ENCODE measurements at regions not wholly inside any gene's neighbourhood (a gene's known extent, or its start where the extent isn't known, plus 50 kb on each side); places are given as distances from the start of the nearest gene placed in this dataset.
"Not testable (repeated sequence)": the region's sequence is repeated elsewhere in the genome, so short reads cannot be mapped to it uniquely, and the experiment has no call there.

DNA sequence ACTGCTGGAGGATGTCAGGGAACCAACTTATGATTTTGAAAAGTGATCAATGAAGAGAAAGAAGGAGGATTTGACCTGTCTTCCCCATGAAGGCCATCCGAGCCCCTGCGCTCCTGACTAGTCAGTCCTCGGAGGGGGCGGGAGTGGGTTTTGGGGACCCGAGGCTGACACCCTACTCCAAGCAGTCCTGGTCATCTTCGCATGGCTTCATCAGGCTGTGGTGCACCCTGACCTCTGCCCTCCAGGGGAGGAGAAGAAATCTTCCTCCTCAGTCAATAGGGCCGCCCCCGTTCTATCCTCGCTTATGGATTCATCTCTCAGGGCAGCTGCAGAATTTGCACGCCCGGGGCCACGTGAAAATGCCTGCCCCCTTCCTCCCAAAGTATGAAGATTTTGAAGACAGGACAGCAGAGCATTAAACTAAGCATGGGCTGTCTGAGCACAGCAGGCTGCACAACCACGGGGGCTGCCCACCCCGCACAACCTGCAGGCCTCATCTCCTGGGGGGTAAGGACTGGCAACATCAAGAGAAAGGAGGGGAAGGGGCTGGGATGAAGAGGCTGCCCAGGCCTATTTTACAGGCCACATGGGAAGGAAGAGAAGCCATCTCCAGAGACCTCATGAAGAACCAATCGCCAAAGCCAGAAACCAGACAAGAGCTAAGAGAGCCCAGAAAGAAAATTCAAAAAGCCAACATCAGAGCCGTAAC is 138.1 kb upstream of the PHACTR3 start:
- H3K27me3 ChIP-seq, result no peaks in the 10 kb centered on the region
- H3K36me3 ChIP-seq, result no peaks in the 10 kb centered on the region
- DNase-seq, result no peak
- no peaks in the 10 kb centered on the region for H3K9me3 ChIP-seq
- H3K4me3 ChIP-seq, result no peak overlapping the region

DNA sequence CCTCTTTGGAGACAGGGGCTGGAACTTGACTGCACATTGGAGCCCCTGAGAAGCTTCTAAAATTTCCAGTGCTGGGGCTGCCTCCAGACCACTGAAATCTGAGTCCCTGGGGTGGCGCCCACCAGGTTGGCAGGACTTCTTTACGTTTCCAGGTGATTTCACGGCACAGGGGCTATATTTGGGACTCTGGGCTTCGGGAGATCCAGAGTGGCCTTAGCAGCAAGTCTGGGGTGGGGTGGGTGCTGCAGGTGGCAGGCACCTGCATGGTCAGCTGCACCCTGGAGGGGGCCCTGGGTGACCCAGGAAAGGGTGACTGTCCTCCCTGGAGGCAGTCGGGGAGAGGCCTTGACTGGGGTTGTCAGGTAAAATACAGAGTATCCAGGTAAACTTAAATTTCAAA is 135.5 kb upstream of the PHACTR3 start:
- DNase-seq, result no peak
- Histone ChIP-seq H3K36me3 (no peaks in the 10 kb centered on the region), H3K4me3 (no peak overlapping the region), H3K9me3 (no peaks in the 10 kb centered on the region), H3K27me3 (no peaks in the 10 kb centered on the region)

DNA sequence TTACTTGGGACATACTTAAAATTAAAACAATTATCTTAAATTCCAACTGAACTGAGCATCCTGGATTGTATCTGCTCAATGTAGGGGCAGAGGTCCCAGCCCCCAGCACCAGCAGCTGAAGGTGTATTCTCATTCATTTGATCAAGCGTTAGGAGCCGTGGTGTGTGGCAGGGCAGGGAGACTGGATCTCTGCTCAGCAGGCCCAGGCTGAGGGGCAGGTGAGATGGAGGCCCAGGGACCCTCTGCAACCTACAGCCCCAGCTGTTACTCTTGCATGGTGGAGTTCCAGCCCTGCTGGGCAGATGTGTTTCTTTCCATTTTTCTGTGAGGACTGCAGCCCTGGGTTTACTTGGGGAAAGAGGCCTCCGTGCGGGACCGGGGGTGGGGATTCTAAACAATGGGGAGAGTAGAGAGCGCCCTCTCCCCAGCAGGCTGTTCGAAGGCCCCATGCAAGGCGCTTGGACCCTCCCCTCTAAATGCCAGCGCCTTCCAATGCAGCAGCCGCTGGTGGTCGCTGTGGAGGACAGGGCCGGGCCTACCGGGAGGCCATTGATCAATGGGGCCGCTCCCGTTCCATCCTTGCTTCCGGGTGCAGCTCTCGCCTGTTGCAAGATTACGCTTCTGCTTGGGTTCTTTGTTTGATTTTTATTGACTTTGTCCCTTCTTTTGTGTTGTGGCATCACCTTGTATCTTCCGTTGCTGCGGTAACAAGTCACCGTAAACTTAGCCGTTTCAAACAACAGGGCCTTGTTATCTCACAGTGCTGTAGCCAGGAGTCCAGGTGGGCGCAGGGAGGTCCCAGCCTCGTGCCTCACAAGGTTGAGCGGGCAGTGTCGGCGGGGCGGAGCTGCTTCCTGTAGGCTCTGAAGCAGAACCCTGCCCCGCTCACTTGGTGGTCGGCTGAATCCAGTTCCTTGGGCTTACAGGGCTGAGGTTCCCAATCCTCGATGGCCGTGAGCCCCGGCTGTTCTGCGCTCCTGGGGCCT is 134.8 kb upstream of the PHACTR3 start:
- H3K9me3 ChIP-seq, result no peaks in the 10 kb centered on the region
- no peak for DNase-seq
- no peaks in the 10 kb centered on the region for H3K27me3 ChIP-seq
- no peaks in the 10 kb centered on the region for H3K36me3 ChIP-seq
- no peak overlapping the region for H3K4me3 ChIP-seq

DNA sequence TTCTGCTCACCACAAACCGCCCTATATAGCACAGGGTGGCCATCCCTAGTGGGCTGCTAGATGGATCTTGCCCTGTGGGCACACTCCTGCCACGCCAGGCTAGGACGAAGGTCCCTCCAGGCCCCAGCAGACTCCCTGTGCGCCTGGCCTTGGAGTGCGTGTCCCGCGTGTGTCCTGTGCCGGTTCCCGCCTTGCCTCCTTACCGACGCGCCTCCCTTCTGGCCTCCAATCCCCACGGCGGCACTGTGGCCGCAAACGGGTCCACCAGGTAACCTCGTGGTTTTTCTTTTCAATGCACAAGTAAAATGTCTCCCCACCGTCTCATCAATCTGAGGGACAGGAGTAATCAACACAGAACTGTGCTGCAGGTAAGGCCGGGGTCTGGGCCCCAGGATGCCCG is 133.8 kb upstream of the PHACTR3 start:
- Histone ChIP-seq H3K4me3 (no peak overlapping the region), H3K9me3 (no peaks in the 10 kb centered on the region), H3K36me3 (no peaks in the 10 kb centered on the region), H3K27me3 (no peaks in the 10 kb centered on the region)
- DNase-seq, result no peak

DNA sequence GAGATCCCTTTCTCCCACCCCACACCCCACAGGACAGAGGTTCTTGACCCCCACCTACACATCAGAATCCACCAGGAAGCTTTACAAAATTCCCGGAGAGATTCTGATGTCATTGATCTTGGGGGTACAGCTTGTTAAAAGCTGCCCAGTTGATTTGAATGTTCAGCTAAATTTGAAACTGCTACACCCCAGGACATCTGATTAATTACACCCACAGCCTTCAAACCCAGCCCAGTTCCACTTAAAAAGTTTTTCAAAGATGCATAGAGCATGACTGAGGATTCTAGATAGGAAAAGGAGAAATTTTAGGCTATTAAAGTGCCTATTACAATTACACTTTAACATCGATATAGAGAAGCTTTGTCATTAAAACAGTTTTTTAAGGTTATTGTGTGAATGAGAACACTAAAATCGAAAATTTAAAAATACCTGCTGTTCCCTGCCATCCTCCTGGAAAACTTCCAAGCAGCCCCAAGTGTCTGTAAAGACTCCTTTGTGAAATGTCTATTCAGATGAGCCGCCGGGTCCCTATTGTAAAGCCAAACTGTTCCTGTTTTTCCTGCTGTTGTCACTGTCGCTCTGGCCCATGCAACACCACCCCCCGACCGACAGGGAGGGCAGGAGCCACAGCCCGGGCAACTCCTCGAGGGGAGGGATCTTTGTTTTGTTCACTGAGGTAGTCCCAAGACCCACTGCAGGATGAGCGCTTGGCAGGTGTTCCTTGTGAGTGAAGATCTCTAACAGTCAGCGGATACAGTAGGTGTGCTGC is 132.5 kb upstream of the PHACTR3 start:
- no peak overlapping the region for H3K4me3 ChIP-seq
- no peaks in the 10 kb centered on the region for H3K9me3 ChIP-seq
- DNase-seq, result no peak
- H3K27me3 ChIP-seq, result 0 out of 2 replicates have a peak, but pooled peaks cover 3% of the 10 kb centered on the region
- H3K36me3 ChIP-seq, result no peaks in the 10 kb centered on the region

DNA sequence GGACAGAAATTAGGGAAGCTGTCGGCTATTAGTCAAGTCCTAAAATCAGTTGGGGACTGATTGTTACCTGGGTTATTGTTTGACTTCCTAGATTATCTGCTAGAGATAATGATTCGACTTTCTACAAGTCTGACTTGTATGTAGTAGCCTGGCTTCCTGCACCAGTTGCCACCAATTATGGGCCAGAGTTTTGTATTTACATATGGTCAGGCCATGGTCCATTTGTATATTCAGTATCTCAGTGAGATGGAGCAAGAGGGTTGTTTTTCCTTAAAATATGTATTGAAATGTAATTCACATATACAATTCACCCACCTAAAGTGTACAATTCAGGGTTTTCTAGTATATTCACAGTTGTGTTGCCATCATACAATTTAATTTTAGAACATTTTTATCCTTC is 130.6 kb upstream of the PHACTR3 start:
- H3K4me3 ChIP-seq, result no peak overlapping the region

DNA sequence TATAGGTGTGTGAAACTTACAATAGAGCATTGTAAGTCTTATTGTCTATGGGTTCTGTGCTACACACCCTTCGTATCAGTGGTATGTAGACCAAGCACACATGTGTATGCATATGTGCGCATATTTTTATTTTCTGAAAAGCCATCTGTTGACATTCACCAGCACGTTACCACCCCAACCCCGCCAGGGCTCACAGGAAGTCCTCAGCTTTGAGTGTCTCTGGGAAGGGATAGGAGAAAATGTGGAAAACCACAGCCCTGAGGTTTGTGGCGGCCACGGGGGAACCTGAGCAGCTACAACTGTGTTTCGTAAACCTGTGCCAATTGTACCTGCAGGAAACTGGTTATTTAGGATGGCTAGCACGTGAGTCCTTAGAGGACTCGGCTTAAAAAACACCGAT is 123.3 kb upstream of the PHACTR3 start:
- H3K27me3 ChIP-seq, result peaks cover 18% of the 10 kb centered on the region
- DNase-seq, result no peak
- H3K9me3 ChIP-seq, result no peaks in the 10 kb centered on the region
- no peaks in the 10 kb centered on the region for H3K36me3 ChIP-seq
- H3K4me3 ChIP-seq, result no peak overlapping the region

More for the DNA sequence above, 130.6 kb upstream of the PHACTR3 start:
- Histone ChIP-seq H3K36me3 (no peaks in the 10 kb centered on the region), H3K27me3 (peaks cover 8% of the 10 kb centered on the region; the same call in 1 of the 2 replicates), H3K9me3 (no peaks in the 10 kb centered on the region)
- no peak for DNase-seq

DNA sequence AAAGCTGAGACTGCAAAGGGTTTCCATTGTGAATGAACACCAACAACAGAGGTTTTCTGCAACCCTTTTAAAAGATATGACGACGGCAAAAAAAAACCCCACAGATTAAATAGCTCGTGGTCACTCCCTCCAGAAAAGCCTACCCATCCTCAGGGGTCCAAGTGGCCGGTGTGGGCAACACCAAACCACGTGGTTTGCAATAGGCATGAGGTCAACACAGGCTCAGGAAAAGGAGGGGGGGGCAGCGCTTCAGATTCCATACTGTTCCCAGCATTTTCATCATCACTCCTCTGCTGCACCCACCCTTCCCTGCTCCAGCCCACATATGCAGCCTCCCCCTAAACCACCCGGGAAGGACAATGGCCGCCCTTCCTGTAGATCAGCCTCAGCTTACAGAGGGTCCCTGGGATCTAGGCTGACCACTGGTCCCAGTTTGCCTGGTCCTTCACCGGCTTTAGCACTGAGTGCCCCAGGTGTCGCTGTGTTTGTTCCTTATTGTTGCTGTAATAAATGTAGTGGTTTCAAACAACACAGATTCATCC is 122.8 kb upstream of the PHACTR3 start:
- Histone ChIP-seq H3K4me3 (no peak overlapping the region), H3K36me3 (no peaks in the 10 kb centered on the region), H3K27me3 (peaks cover 18% of the 10 kb centered on the region), H3K9me3 (no peaks in the 10 kb centered on the region)
- DNase-seq, result no peak

DNA sequence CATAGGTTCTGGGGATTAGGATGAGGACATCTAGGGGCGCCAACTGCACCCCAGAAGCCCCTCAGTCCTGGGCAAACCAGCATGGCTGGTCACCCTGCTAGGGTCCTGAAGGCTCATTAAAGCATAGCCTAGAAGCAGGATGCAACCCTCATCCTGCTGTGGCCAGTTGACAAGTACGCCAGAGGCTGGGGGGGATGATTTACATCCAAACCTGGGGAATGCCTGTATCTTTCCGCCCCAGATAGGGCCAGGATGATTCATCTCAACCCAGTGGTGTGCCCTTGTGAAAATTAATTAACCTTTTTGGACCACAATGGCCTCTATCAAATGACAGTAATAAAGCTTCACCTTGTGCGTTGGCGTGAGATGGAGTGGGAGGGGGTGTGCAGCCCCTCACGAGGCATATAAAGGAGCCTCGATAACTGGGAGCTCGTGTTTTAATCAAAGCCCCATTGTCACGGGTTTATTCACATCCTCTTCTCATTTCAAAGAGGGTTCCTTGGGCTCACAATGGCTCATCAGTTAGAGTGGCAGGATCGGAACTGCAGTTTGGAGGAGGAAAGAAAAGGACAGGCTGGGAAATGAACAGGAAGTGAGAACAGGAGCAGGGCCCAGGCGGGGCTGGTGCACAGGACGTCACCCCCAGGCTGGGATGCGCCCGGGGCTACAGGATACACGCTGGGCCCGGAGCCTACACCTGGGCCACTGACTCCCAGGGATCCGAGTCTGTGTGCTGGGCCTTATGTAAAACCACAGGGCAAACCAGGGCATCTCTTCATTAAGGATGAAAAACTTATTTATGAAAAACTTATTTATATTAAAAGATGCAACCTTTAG is 121.8 kb upstream of the PHACTR3 start:
- no peak overlapping the region for H3K4me3 ChIP-seq
- H3K9me3 ChIP-seq, result no peaks in the 10 kb centered on the region
- peaks cover 18% of the 10 kb centered on the region for H3K27me3 ChIP-seq
- no peaks in the 10 kb centered on the region for H3K36me3 ChIP-seq
- no peak for DNase-seq

DNA sequence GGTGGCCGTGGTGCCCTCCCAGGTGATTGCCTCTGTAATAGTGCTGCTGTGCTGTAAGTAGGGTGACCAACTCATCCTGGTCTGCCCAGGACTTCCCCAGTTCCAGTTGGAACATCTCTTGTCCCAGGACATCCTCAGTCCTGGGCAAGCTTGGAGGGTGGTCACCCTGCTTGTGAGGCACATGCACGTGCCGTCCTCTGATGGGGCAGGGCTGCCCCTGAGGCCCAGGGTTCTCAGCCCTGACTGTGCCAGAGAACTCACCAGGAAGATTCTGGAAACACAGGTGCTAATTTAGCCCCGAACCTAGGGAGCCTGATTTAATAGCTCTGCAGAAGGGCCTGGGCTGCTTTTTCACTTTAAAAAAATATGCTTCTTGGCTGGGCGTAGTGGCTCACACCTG is 120.9 kb upstream of the PHACTR3 start:
- no peak for DNase-seq
- no peak overlapping the region for H3K4me3 ChIP-seq
- H3K27me3 ChIP-seq, result peaks cover 14% of the 10 kb centered on the region
- no peaks in the 10 kb centered on the region for H3K9me3 ChIP-seq
- no peaks in the 10 kb centered on the region for H3K36me3 ChIP-seq

DNA sequence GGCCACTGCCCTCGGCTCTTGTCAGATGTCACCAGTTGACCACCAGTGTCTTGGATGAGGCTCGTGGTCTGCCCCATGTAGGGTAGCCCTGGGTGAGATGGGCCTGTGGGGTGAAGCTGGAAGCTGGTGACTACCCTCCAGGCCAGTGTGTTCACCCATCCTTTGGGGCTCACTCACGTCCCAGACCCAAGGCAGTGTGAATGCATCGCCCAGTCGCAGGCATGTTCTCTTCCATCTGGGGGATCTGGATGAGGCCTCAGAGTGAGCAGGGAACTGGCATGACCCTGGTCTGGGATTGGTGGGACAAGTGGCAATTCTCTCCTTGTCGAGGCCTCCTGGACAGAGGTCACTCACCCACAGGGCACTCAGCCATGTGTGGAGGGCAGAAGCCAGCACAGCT is 120.1 kb upstream of the PHACTR3 start:
- H3K9me3 ChIP-seq, result no peaks in the 10 kb centered on the region
- no peaks in the 10 kb centered on the region for H3K36me3 ChIP-seq
- no peak for DNase-seq
- no peak overlapping the region for H3K4me3 ChIP-seq
- H3K27me3 ChIP-seq, result peaks cover 8% of the 10 kb centered on the region; the same call in 1 of the 2 replicates

DNA sequence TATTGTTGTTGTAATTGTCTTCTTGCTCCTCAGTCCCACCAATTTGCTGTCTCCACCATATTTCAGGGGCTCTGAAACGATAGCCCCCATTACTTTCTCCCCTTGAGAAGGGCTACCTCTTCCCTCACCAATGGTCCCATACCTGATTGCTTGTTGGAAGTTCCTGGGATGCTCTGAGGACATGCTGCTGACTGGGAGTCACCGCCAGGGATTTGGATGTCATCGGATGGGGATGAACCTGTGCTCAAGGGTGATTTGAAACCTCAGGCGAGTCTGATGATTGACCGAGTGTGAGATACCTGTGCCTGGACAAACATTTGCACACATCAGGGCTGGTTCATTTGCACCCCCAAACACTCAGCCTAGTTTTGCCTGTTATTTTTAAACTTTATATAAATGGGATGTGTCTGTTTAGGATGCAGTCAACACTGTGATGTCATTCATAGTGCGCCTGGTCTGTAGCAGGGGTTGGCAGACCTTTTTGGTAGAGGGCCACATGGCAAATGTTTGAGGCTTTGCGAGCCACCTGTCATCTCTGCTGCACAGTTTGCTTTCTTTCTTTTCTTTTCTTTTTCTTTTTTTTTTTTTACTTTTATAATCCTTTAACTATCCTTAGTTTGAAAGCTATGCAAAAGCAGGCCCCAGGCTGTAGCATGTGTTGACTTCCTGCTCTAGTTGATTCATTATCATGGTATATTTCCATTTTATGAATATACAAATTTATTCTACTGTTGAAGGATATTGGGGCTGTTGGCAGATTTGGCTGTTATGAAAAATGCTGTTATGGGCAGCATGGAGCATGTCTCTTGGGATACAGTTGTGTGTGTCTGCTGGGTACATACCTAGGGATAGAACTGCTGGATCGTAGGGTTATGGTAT is 118.5 kb upstream of the PHACTR3 start:
- no peaks in the 10 kb centered on the region; the same call in 1 of the 2 replicates for H3K27me3 ChIP-seq
- H3K9me3 ChIP-seq, result no peaks in the 10 kb centered on the region
- no peaks in the 10 kb centered on the region for H3K36me3 ChIP-seq
- no peak overlapping the region for H3K4me3 ChIP-seq
- DNase-seq, result no peak

DNA sequence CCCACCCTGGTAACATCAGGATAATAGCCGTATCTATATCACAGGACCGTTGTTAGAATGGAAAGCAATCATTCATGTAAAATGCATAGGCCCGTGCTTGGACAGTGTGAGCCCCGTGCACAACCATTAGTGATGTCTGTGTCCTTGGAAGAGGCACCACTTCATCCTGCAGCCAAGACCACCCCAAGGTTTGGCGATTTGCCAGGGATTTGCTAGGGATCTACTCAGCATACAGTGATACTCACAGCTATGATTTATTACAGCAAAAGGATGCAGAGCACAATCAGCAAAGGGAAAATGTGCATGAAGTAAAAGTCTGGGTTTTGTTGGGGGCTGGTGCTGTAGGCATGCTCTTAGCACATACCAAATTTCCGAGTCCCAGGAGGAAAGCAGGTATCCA is 115.9 kb upstream of the PHACTR3 start:
- not testable (repeated sequence) for H3K36me3 ChIP-seq, H3K4me3 ChIP-seq, H3K9me3 ChIP-seq, H3K27me3 ChIP-seq, DNase-seq

DNA sequence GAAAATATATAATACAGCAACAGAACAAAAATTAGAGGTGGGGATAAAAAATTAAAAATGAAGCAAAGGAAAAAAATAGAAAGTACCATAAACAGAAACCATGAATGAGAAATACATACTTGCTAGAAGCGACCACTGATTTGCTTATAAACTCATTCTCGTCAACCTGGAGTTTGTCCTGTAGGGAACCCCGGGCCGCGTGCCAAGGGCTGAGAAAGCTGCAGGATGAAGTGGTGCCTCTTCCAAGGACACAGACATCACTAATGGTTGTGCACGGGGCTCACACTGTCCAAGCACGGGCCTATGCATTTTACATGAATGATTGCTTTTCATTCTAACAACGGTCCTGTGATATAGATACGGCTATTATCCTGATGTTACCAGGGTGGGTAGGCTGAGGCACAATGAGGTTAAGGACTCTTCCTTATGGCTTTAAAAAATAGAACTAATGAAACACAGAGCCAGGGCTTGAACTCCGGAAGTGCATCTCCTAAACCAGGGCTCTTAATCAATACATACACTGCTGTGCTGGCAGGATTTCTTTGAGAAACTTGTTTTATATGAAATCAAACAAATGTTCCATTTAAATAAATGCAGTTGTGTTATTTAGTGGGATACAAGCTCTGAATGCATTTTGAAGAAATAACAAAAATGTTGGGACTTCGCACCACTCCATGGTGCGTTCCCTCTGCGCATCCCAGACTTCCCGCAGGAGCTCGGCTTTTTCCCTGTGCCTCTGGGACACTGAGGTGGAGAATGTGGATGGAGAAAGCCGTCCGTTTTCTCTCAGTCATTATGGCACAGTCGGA is 113.9 kb upstream of the PHACTR3 start:
- not testable (repeated sequence) for H3K4me3 ChIP-seq, DNase-seq, H3K9me3 ChIP-seq

More for the DNA sequence above, 113.9 kb upstream of the PHACTR3 start:
- H3K36me3 ChIP-seq, H3K27me3 ChIP-seq: not testable (repeated sequence)

Data from MG63 (cell line).